ENCODE measurements at regions not wholly inside any gene's neighbourhood (a gene's known extent, or its start where the extent isn't known, plus 50 kb on each side); places are given as distances from the start of the nearest gene placed in this dataset.

DNA sequence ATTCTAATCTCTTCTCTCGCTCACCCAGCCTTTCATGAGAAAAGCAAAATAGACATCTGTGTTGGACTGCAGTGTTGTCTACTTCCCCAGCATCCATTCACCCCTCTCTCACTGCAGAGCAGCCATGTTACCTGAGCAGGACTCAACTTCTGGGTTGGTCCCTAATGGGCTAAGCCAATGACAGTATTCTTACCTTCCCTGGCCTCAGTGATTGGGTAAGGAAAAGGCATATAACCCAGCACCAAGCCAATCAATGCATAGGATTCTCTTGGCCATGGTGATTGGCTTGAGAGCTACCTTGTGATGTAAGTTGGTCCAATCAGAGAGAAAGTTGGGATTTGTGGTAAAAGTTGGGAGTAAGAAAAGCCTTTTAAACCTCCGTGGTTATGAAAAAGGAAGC lies 99.8 kb upstream of the NECTIN1 start:
- no peak overlapping the region for H3K27ac Mint-ChIP-seq (ENCODE audit: unreplicated experiment)
- Histone ChIP-seq H3K4me1 (ENCODE audit: insufficient read depth, low read length) (peaks cover 5% of the 10 kb centered on the region), H3K9ac (ENCODE audit: low read length) (no peak overlapping the region), H3K27me3 (ENCODE audit: insufficient read depth, low read length) (peaks cover 2% of the 10 kb centered on the region), H3K4me2 (ENCODE audit: low read length) (no peak overlapping the region), H4K20me1 (ENCODE audit: insufficient read depth, low read length) (no peaks in the 10 kb centered on the region), H3K27ac (ENCODE audit: low read depth, low read length) (no peak overlapping the region), H3K79me2 (ENCODE audit: insufficient read depth, low read length) (no peaks in the 10 kb centered on the region), H2AFZ (ENCODE audit: low read depth, low read length) (no peak overlapping the region), H3K4me3 (ENCODE audit: insufficient read depth, low read depth, low read length) (no peak overlapping the region), H3K36me3 (ENCODE audit: insufficient read depth, low read length) (no peaks in the 10 kb centered on the region), H3K9me3 (ENCODE audit: insufficient read depth, low read depth, low read length) (peaks cover 2% of the 10 kb centered on the region)
- no peaks in the 10 kb centered on the region for H3K36me3 Mint-ChIP-seq (ENCODE audit: low read depth, unreplicated experiment)
- no peak for TF ChIP-seq EZH2 (IDR thresholded peaks at IDR 0.05; ENCODE audit: insufficient read depth, low read length)
- TF ChIP-seq, protein P1, sequence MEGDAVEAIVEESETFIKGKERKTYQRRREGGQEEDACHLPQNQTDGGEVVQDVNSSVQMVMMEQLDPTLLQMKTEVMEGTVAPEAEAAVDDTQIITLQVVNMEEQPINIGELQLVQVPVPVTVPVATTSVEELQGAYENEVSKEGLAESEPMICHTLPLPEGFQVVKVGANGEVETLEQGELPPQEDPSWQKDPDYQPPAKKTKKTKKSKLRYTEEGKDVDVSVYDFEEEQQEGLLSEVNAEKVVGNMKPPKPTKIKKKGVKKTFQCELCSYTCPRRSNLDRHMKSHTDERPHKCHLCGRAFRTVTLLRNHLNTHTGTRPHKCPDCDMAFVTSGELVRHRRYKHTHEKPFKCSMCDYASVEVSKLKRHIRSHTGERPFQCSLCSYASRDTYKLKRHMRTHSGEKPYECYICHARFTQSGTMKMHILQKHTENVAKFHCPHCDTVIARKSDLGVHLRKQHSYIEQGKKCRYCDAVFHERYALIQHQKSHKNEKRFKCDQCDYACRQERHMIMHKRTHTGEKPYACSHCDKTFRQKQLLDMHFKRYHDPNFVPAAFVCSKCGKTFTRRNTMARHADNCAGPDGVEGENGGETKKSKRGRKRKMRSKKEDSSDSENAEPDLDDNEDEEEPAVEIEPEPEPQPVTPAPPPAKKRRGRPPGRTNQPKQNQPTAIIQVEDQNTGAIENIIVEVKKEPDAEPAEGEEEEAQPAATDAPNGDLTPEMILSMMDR (IDR thresholded peaks at IDR 0.05; ENCODE audit: insufficient read depth, low read depth, low read length), result no peak
- H3K4me3 Mint-ChIP-seq (ENCODE audit: unreplicated experiment), result no peak overlapping the region
- H3K4me1 Mint-ChIP-seq (ENCODE audit: low read depth, unreplicated experiment), result peaks cover 5% of the 10 kb centered on the region
- H3K27me3 Mint-ChIP-seq (ENCODE audit: low read depth, unreplicated experiment), result peaks cover 24% of the 10 kb centered on the region
- peaks cover 20% of the 10 kb centered on the region for H3K9me3 Mint-ChIP-seq (ENCODE audit: unreplicated experiment)
- no peak for FAIRE-seq
- DNase-seq (ENCODE audit: low read depth), result no peak

DNA sequence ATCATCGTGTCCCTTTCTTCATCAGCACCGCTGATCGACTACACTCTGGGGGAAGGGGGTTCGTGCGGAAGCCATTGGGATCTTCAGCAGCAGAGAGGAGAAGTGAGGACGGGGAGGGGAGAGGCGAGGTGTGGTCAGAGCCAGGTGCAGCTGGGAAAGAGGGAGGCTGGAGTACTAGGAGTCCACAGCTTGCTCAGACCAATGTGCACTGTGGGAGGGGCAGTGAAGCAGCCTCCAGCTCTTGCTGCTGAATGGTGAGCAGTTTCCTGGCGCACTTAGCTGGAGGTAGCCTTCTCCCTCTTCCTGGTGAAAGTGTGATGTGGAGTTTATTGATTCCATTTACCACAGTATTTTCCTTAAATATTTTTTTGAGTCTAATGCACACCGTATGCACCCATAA lies 99.0 kb upstream of the NECTIN1 start:
- no peak overlapping the region for H3K27ac ChIP-seq (ENCODE audit: low read depth, low read length)
- H3K4me1 ChIP-seq (ENCODE audit: insufficient read depth, low read length), result peaks cover 5% of the 10 kb centered on the region
- Mint-ChIP-seq H3K27me3 (ENCODE audit: low read depth, unreplicated experiment) (peaks cover 24% of the 10 kb centered on the region), H3K9me3 (ENCODE audit: unreplicated experiment) (peaks cover 21% of the 10 kb centered on the region), H3K36me3 (ENCODE audit: low read depth, unreplicated experiment) (no peaks in the 10 kb centered on the region), H3K4me1 (ENCODE audit: low read depth, unreplicated experiment) (peaks cover 5% of the 10 kb centered on the region), H3K27ac (ENCODE audit: unreplicated experiment) (no peak overlapping the region), H3K4me3 (ENCODE audit: unreplicated experiment) (no peak overlapping the region)
- H3K27me3 ChIP-seq (ENCODE audit: insufficient read depth, low read length), result peaks cover 2% of the 10 kb centered on the region
- FAIRE-seq (no peak), DNase-seq (ENCODE audit: low read depth) (no peak)
- no peak overlapping the region for H3K4me3 ChIP-seq (ENCODE audit: insufficient read depth, low read depth, low read length)
- no peak overlapping the region for H2AFZ ChIP-seq (ENCODE audit: low read depth, low read length)
- no peak overlapping the region for H3K4me2 ChIP-seq (ENCODE audit: low read length)
- H3K9me3 ChIP-seq (ENCODE audit: insufficient read depth, low read depth, low read length), result peaks cover 2% of the 10 kb centered on the region
- H3K9ac ChIP-seq (ENCODE audit: low read length), result no peak overlapping the region
- H3K79me2 ChIP-seq (ENCODE audit: insufficient read depth, low read length), result no peaks in the 10 kb centered on the region
- TF ChIP-seq, protein P1 (IDR thresholded peaks at IDR 0.05; ENCODE audit: insufficient read depth, low read depth, low read length), result no peak
- no peak for TF ChIP-seq EZH2 (IDR thresholded peaks at IDR 0.05; ENCODE audit: insufficient read depth, low read length)
- no peaks in the 10 kb centered on the region for H4K20me1 ChIP-seq (ENCODE audit: insufficient read depth, low read length)
- H3K36me3 ChIP-seq (ENCODE audit: insufficient read depth, low read length), result no peaks in the 10 kb centered on the region

DNA sequence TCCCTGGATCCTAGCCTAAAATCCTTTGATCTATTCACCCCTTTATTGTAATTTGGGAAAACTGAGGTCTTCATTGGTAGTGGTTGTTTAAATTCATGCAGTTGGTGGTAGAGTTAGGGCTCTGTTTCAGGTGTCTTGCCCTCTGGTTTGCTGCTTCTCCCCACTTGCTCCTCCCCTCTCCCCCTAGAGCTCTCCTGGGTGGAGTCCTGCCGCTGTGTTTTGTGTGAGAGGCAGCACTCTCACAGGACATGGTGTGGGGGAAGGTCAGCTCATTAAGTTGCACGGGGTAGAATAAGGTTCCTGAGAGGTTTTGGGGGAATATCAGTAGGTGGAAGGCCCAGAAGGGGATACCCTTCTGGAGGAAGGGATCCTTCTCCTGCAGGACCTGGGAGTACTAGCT lies 98.1 kb upstream of the NECTIN1 start:
- Histone ChIP-seq H3K4me3 (ENCODE audit: insufficient read depth, low read depth, low read length) (no peak overlapping the region), H2AFZ (ENCODE audit: low read depth, low read length) (no peak overlapping the region), H3K9ac (ENCODE audit: low read length) (no peak overlapping the region), H3K9me3 (ENCODE audit: insufficient read depth, low read depth, low read length) (peaks cover 2% of the 10 kb centered on the region), H3K27ac (ENCODE audit: low read depth, low read length) (no peak overlapping the region), H3K4me1 (ENCODE audit: insufficient read depth, low read length) (no peaks in the 10 kb centered on the region), H3K36me3 (ENCODE audit: insufficient read depth, low read length) (no peaks in the 10 kb centered on the region), H3K27me3 (ENCODE audit: insufficient read depth, low read length) (peaks cover 2% of the 10 kb centered on the region), H3K4me2 (ENCODE audit: low read length) (no peak overlapping the region), H3K79me2 (ENCODE audit: insufficient read depth, low read length) (no peaks in the 10 kb centered on the region), H4K20me1 (ENCODE audit: insufficient read depth, low read length) (no peaks in the 10 kb centered on the region)
- no peak for FAIRE-seq
- TF ChIP-seq, protein P1 (IDR thresholded peaks at IDR 0.05; ENCODE audit: insufficient read depth, low read depth, low read length), result no peak
- no peak for TF ChIP-seq EZH2 (IDR thresholded peaks at IDR 0.05; ENCODE audit: insufficient read depth, low read length)
- Mint-ChIP-seq H3K4me1 (ENCODE audit: low read depth, unreplicated experiment) (peaks cover 5% of the 10 kb centered on the region), H3K27me3 (ENCODE audit: low read depth, unreplicated experiment) (peaks cover 26% of the 10 kb centered on the region), H3K27ac (ENCODE audit: unreplicated experiment) (no peak overlapping the region), H3K9me3 (ENCODE audit: unreplicated experiment) (peaks cover 22% of the 10 kb centered on the region), H3K36me3 (ENCODE audit: low read depth, unreplicated experiment) (no peaks in the 10 kb centered on the region), H3K4me3 (ENCODE audit: unreplicated experiment) (no peak overlapping the region)
- no peak for DNase-seq (ENCODE audit: low read depth)

Measured in astrocyte (in vitro differentiated cells and primary cell).